ENCODE measurements at regions not wholly inside any gene's neighbourhood (a gene's known extent, or its start where the extent isn't known, plus 50 kb on each side); places are given as distances from the start of the nearest gene placed in this dataset.

DNA sequence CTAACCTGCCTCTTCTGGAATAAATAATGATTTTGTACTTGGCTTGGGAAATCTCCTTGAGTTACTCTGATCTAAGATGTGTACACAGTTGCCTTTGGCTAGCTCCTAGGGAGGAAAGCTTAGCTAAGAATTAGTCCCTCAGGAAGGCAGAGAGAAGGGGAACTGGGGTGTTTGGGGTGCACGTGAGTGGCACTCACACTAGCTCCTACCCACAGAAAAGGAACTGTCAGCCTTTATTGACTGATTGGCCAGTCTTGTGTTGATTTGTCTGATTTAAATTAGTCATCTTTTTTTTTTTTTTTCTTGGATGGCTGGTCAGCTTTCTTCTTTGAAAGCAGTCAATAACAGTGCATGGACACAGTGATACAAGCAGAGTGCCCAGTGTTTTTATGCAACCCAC, 107.7 kb downstream of the DMRT2 start:
- H3K27me3 ChIP-seq (ENCODE audit: insufficient read depth) = no peaks in the 10 kb centered on the region
- CTCF ChIA-PET = no interaction called here
- H3K79me2 ChIP-seq (ENCODE audit: insufficient read depth) = no peaks in the 10 kb centered on the region
- POLR2A ChIA-PET = no interaction called here
- no peak for TF ChIP-seq CHD2 (IDR thresholded peaks at IDR 0.05; ENCODE audit: low read length, partially characterized antibody)
- TF ChIP-seq FOXM1 (IDR thresholded peaks at IDR 0.05; ENCODE audit: low read depth) = no peak
- TF ChIP-seq JUND (IDR thresholded peaks at IDR 0.05) = no peak
- no peak for TF ChIP-seq RXRA (IDR thresholded peaks at IDR 0.05; ENCODE audit: borderline replicate concordance, low read depth)
- TF ChIP-seq RCOR1 (IDR thresholded peaks at IDR 0.05; ENCODE audit: low read length) = no peak
- no peak for TF ChIP-seq MXI1 (IDR thresholded peaks at IDR 0.05; ENCODE audit: low read depth, low read length)
- TF ChIP-seq, protein P1, sequence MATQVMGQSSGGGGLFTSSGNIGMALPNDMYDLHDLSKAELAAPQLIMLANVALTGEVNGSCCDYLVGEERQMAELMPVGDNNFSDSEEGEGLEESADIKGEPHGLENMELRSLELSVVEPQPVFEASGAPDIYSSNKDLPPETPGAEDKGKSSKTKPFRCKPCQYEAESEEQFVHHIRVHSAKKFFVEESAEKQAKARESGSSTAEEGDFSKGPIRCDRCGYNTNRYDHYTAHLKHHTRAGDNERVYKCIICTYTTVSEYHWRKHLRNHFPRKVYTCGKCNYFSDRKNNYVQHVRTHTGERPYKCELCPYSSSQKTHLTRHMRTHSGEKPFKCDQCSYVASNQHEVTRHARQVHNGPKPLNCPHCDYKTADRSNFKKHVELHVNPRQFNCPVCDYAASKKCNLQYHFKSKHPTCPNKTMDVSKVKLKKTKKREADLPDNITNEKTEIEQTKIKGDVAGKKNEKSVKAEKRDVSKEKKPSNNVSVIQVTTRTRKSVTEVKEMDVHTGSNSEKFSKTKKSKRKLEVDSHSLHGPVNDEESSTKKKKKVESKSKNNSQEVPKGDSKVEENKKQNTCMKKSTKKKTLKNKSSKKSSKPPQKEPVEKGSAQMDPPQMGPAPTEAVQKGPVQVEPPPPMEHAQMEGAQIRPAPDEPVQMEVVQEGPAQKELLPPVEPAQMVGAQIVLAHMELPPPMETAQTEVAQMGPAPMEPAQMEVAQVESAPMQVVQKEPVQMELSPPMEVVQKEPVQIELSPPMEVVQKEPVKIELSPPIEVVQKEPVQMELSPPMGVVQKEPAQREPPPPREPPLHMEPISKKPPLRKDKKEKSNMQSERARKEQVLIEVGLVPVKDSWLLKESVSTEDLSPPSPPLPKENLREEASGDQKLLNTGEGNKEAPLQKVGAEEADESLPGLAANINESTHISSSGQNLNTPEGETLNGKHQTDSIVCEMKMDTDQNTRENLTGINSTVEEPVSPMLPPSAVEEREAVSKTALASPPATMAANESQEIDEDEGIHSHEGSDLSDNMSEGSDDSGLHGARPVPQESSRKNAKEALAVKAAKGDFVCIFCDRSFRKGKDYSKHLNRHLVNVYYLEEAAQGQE (IDR thresholded peaks at IDR 0.05; ENCODE audit: low read depth, low read length) = no peak
- TF ChIP-seq SIN3A (IDR thresholded peaks at IDR 0.05; ENCODE audit: borderline replicate concordance, low read depth, low read length) = no peak
- no peak for TF ChIP-seq NRF1 (IDR thresholded peaks at IDR 0.05; ENCODE audit: low read depth, low read length)
- no peak for TF ChIP-seq MEF2A (IDR thresholded peaks at IDR 0.05; ENCODE audit: borderline replicate concordance, low read depth)
- TF ChIP-seq FOXJ3 (CRISPR knock-in tag; IDR thresholded peaks at IDR 0.05) = no peak
- TF ChIP-seq POLR2AphosphoS5 (IDR thresholded peaks at IDR 0.05; ENCODE audit: low read depth, low read length) = no peak
- TF ChIP-seq, protein P2, sequence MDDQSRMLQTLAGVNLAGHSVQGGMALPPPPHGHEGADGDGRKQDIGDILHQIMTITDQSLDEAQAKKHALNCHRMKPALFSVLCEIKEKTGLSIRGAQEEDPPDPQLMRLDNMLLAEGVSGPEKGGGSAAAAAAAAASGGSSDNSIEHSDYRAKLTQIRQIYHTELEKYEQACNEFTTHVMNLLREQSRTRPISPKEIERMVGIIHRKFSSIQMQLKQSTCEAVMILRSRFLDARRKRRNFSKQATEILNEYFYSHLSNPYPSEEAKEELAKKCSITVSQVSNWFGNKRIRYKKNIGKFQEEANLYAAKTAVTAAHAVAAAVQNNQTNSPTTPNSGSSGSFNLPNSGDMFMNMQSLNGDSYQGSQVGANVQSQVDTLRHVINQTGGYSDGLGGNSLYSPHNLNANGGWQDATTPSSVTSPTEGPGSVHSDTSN (IDR thresholded peaks at IDR 0.05) = no peak
- no peak for TF ChIP-seq EP300 (IDR thresholded peaks at IDR 0.05; ENCODE audit: borderline replicate concordance in 1 of 2, low read depth in 1 of 2, low read length in 1 of 2)
- TF ChIP-seq, protein P3, sequence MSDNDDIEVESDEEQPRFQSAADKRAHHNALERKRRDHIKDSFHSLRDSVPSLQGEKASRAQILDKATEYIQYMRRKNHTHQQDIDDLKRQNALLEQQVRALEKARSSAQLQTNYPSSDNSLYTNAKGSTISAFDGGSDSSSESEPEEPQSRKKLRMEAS (IDR thresholded peaks at IDR 0.05; ENCODE audit: low read depth) = no peak
- no peak for TF ChIP-seq NFIC (IDR thresholded peaks at IDR 0.05; ENCODE audit: borderline replicate concordance)
- 0% methylated on average over 1 of the region's 1 CpG for WGBS (ENCODE audit: low lambda C conversion rate)
- H3K9ac ChIP-seq = no peak overlapping the region
- no peak overlapping the region for H3K27ac ChIP-seq (ENCODE audit: low read depth in 2 of 2, low read length in 1 of 2)
- no peaks in the 10 kb centered on the region for H3F3A ChIP-seq (replicated peaks; ENCODE audit: insufficient read depth)
- H3K4me2 ChIP-seq = no peak overlapping the region
- H2AFZ ChIP-seq (ENCODE audit: low read depth) = no peak overlapping the region
- no peak overlapping the region for H3K4me3 ChIP-seq (ENCODE audit: low read depth in 2 of 2, low read length in 1 of 2)
- H3K9me2 ChIP-seq = no peaks in the 10 kb centered on the region
- no peaks in the 10 kb centered on the region for H3K4me1 ChIP-seq (ENCODE audit: control insufficient read depth in 1 of 2, insufficient read depth in 2 of 2, low read depth in 1 of 2, low read length in 1 of 2)
- no peak for DNase-seq
- H3K9me3 ChIP-seq = no peaks in the 10 kb centered on the region
- no peaks in the 10 kb centered on the region for H4K20me1 ChIP-seq (ENCODE audit: insufficient read depth)
- no peaks in the 10 kb centered on the region for H3K36me3 ChIP-seq (replicated peaks in 1 of 2; ENCODE audit: control insufficient read depth in 1 of 2, insufficient read depth in 2 of 2, low read length in 1 of 2)
